Uterus (tissue), 2 donors: ENCODE measurements at regions not wholly inside any gene's neighbourhood (a gene's known extent, or its start where the extent isn't known, plus 50 kb on each side); places are given as distances from the start of the nearest gene placed in this dataset.

Source experiments
- POLR2A ChIP-seq, 2 donors: fragments of 450-650 bp; IDR thresholded peaks; one replicate each; pipeline ENCODE4 v1.6.1; 2016; ENCODE audit warnings: antibody characterized with exemption in 2 of 2, mild to moderate bottlenecking in 1 of 2, moderate library complexity in 1 of 2
- TF ChIP-seq, protein P1 (sequence below), 4 experiments: fragments of 200-600 bp in 2 of 4; fragments of 450-650 bp in 2 of 4; sonication (generic) in 2 of 4; IDR thresholded peaks; one replicate each; pipeline ENCODE4 v1.5.1; 2016 to 2019; ENCODE audit warnings: antibody characterized with exemption in 4 of 4, mild to moderate bottlenecking in 2 of 4, moderate library complexity in 1 of 4

DNA sequence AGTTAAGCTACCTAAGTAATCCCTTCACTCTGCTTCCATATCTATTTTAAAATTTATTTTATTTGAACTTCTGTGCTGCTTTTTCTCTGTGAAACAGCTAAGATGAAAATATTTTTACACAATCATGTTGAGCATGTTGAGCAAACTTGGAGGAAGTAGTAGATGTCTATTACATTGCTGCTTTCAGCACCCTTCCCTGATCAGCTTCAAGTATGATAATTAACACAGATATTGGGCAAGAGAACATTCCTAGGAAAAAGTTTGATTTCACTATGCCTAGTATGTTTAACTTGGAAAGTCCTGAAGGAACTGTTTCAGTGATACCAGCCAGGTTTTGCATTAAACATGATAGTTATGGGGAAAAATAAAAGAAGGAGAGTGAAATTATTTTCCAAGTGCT is 283.6 kb downstream of the ELAVL2 start:
- TF ChIP-seq POLR2A (IDR thresholded peaks at IDR 0.05): no peak
- TF ChIP-seq, protein P1, sequence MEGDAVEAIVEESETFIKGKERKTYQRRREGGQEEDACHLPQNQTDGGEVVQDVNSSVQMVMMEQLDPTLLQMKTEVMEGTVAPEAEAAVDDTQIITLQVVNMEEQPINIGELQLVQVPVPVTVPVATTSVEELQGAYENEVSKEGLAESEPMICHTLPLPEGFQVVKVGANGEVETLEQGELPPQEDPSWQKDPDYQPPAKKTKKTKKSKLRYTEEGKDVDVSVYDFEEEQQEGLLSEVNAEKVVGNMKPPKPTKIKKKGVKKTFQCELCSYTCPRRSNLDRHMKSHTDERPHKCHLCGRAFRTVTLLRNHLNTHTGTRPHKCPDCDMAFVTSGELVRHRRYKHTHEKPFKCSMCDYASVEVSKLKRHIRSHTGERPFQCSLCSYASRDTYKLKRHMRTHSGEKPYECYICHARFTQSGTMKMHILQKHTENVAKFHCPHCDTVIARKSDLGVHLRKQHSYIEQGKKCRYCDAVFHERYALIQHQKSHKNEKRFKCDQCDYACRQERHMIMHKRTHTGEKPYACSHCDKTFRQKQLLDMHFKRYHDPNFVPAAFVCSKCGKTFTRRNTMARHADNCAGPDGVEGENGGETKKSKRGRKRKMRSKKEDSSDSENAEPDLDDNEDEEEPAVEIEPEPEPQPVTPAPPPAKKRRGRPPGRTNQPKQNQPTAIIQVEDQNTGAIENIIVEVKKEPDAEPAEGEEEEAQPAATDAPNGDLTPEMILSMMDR (IDR thresholded peaks at IDR 0.05): no peak
